ENCODE measurements at regions not wholly inside any gene's neighbourhood (a gene's known extent, or its start where the extent isn't known, plus 50 kb on each side); places are given as distances from the start of the nearest gene placed in this dataset.
"Not testable (repeated sequence)": the region's sequence is repeated elsewhere in the genome, so short reads cannot be mapped to it uniquely, and the experiment has no call there.

- no peak for TF ChIP-seq CTCF (IDR thresholded peaks at IDR 0.05; ENCODE audit: extremely low read depth, low read depth, low read length)
- Histone ChIP-seq H2AFZ (ENCODE audit: low read length) (no peak overlapping the region), H3K27ac (ENCODE audit: low read depth, low read length) (no peak overlapping the region), H3K79me2 (ENCODE audit: insufficient read depth, low read length) (no peaks in the 10 kb centered on the region), H3K27me3 (ENCODE audit: insufficient read depth, low read length) (no peaks in the 10 kb centered on the region), H3K4me1 (ENCODE audit: insufficient read depth, low read length) (no peaks in the 10 kb centered on the region), H3K9me3 (ENCODE audit: low read depth, low read length) (peaks cover under 1% of the 10 kb centered on the region), H3K4me2 (ENCODE audit: insufficient read depth, low read length) (no peak overlapping the region), H3K4me3 (ENCODE audit: insufficient read depth, low read length) (no peak overlapping the region), H4K20me1 (ENCODE audit: insufficient read depth, low read length) (no peaks in the 10 kb centered on the region), H3K36me3 (ENCODE audit: insufficient read depth, low read length) (no peaks in the 10 kb centered on the region)
- DNase-seq (ENCODE audit: insufficient read length, low spot score, missing footprints): no peak
These were observed 420.6 kb upstream of the PABPC4L start for GRCh38 chr4:134622199-134622598.

- not testable (repeated sequence) for H3K4me3 ChIP-seq (ENCODE audit: insufficient read depth, low read length); DNase-seq (ENCODE audit: insufficient read length, low spot score, missing footprints); H3K4me1 ChIP-seq (ENCODE audit: insufficient read depth, low read length); H3K27me3 ChIP-seq (ENCODE audit: insufficient read depth, low read length); H3K4me2 ChIP-seq (ENCODE audit: insufficient read depth, low read length); H4K20me1 ChIP-seq (ENCODE audit: insufficient read depth, low read length); H3K79me2 ChIP-seq (ENCODE audit: insufficient read depth, low read length); H2AFZ ChIP-seq (ENCODE audit: low read length); H3K27ac ChIP-seq (ENCODE audit: low read depth, low read length); H3K36me3 ChIP-seq (ENCODE audit: insufficient read depth, low read length); H3K9me3 ChIP-seq (ENCODE audit: low read depth, low read length)
These were observed 420.1 kb upstream of the PABPC4L start for GRCh38 chr4:134621715-134622114.

- Histone ChIP-seq H3K9me3 (ENCODE audit: low read depth, low read length) (no peaks in the 10 kb centered on the region), H4K20me1 (ENCODE audit: insufficient read depth, low read length) (no peaks in the 10 kb centered on the region), H3K79me2 (ENCODE audit: insufficient read depth, low read length) (no peaks in the 10 kb centered on the region), H3K27ac (ENCODE audit: low read depth, low read length) (no peak overlapping the region), H2AFZ (ENCODE audit: low read length) (no peak overlapping the region), H3K4me3 (ENCODE audit: insufficient read depth, low read length) (no peak overlapping the region), H3K4me1 (ENCODE audit: insufficient read depth, low read length) (no peaks in the 10 kb centered on the region), H3K27me3 (ENCODE audit: insufficient read depth, low read length) (no peaks in the 10 kb centered on the region), H3K36me3 (ENCODE audit: insufficient read depth, low read length) (no peaks in the 10 kb centered on the region), H3K4me2 (ENCODE audit: insufficient read depth, low read length) (no peak overlapping the region)
- DNase-seq (ENCODE audit: insufficient read length, low spot score, missing footprints): no peak
- no peak for TF ChIP-seq CTCF (IDR thresholded peaks at IDR 0.05; ENCODE audit: extremely low read depth, low read depth, low read length)
These were observed 409.4 kb upstream of the PABPC4L start for GRCh38 chr4:134610956-134611355.

GRCh38 chr4:134610172-134610571 lies 408.6 kb upstream of the PABPC4L start:
- Histone ChIP-seq H2AFZ (ENCODE audit: low read length) (no peak overlapping the region), H3K4me3 (ENCODE audit: insufficient read depth, low read length) (no peak overlapping the region), H3K36me3 (ENCODE audit: insufficient read depth, low read length) (no peaks in the 10 kb centered on the region), H4K20me1 (ENCODE audit: insufficient read depth, low read length) (no peaks in the 10 kb centered on the region), H3K27ac (ENCODE audit: low read depth, low read length) (no peak overlapping the region), H3K9me3 (ENCODE audit: low read depth, low read length) (no peaks in the 10 kb centered on the region), H3K4me1 (ENCODE audit: insufficient read depth, low read length) (no peaks in the 10 kb centered on the region), H3K4me2 (ENCODE audit: insufficient read depth, low read length) (no peak overlapping the region), H3K27me3 (ENCODE audit: insufficient read depth, low read length) (no peaks in the 10 kb centered on the region), H3K79me2 (ENCODE audit: insufficient read depth, low read length) (no peaks in the 10 kb centered on the region)
- no peak for DNase-seq (ENCODE audit: insufficient read length, low spot score, missing footprints)
- TF ChIP-seq CTCF (IDR thresholded peaks at IDR 0.05; ENCODE audit: extremely low read depth, low read depth, low read length): no peak

- Histone ChIP-seq H3K36me3 (ENCODE audit: insufficient read depth, low read length) (no peaks in the 10 kb centered on the region), H3K4me1 (ENCODE audit: insufficient read depth, low read length) (no peaks in the 10 kb centered on the region), H2AFZ (ENCODE audit: low read length) (no peak overlapping the region), H3K27me3 (ENCODE audit: insufficient read depth, low read length) (no peaks in the 10 kb centered on the region), H3K4me3 (ENCODE audit: insufficient read depth, low read length) (no peak overlapping the region), H3K9me3 (ENCODE audit: low read depth, low read length) (peaks cover 6% of the 10 kb centered on the region), H4K20me1 (ENCODE audit: insufficient read depth, low read length) (no peaks in the 10 kb centered on the region), H3K27ac (ENCODE audit: low read depth, low read length) (no peak overlapping the region), H3K4me2 (ENCODE audit: insufficient read depth, low read length) (no peak overlapping the region), H3K79me2 (ENCODE audit: insufficient read depth, low read length) (no peaks in the 10 kb centered on the region)
- no peak for TF ChIP-seq CTCF (IDR thresholded peaks at IDR 0.05; ENCODE audit: extremely low read depth, low read depth, low read length)
- DNase-seq (ENCODE audit: insufficient read length, low spot score, missing footprints): no peak
These were observed 400.1 kb upstream of the PABPC4L start for GRCh38 chr4:134601706-134602105.

Measured in osteoblast (primary cell).